ENCODE measurements at regions not wholly inside any gene's neighbourhood (a gene's known extent, or its start where the extent isn't known, plus 50 kb on each side); places are given as distances from the start of the nearest gene placed in this dataset.

- Histone ChIP-seq H3K27me3 (ENCODE audit: control insufficient read depth, insufficient read depth, low read length) (no peaks in the 10 kb centered on the region), H3K36me3 (ENCODE audit: control insufficient read depth, insufficient read depth, low read length) (no peaks in the 10 kb centered on the region), H3K4me3 (ENCODE audit: low read depth, low read length) (no peak overlapping the region)
- no peak for DNase-seq (ENCODE audit: low read depth)
- TF ChIP-seq CTCF (IDR thresholded peaks at IDR 0.05; ENCODE audit: insufficient read depth, low read length, poor library complexity, severe bottlenecking) = no peak
Measured at GRCh38 chr13:53266757-53267156, 238.1 kb downstream of the OLFM4 start.

GRCh38 chr13:53269634-53270033 is 241.0 kb downstream of the OLFM4 start:
- Histone ChIP-seq H3K36me3 (ENCODE audit: control insufficient read depth, insufficient read depth, low read length) (no peaks in the 10 kb centered on the region), H3K27me3 (ENCODE audit: control insufficient read depth, insufficient read depth, low read length) (no peaks in the 10 kb centered on the region), H3K4me3 (ENCODE audit: low read depth, low read length) (no peak overlapping the region)
- no peak for TF ChIP-seq CTCF (IDR thresholded peaks at IDR 0.05; ENCODE audit: insufficient read depth, low read length, poor library complexity, severe bottlenecking)
- no peak for DNase-seq (ENCODE audit: low read depth)

GRCh38 chr13:53272873-53273272 is 244.3 kb downstream of the OLFM4 start:
- H3K36me3 ChIP-seq (ENCODE audit: control insufficient read depth, insufficient read depth, low read length) = no peaks in the 10 kb centered on the region
- no peak for TF ChIP-seq CTCF (IDR thresholded peaks at IDR 0.05; ENCODE audit: insufficient read depth, low read length, poor library complexity, severe bottlenecking)
- H3K4me3 ChIP-seq (ENCODE audit: low read depth, low read length) = no peak overlapping the region
- no peaks in the 10 kb centered on the region for H3K27me3 ChIP-seq (ENCODE audit: control insufficient read depth, insufficient read depth, low read length)
- DNase-seq (ENCODE audit: low read depth) = no peak

DNA sequence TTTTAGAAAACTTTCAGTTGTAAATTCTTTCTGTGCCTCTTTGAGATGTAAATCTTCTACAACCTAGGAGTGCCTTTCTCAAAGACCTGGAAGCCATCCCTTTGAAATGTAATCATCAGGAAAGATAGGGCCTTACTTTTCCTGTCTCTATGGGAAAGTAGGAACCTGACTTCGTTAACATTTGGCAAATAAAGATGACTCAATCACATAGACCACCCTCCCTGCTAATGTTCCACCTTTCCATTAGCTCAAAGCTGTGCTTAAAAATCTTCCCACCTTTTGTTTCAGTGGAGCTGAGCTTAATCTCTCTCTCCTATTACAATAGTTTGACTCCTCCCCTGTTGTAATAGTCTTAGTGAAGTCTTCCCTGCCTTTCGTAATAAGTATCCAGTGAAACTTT is 247.7 kb downstream of the OLFM4 start:
- DNase-seq (ENCODE audit: low read depth) = no peak
- Histone ChIP-seq H3K4me3 (ENCODE audit: low read depth, low read length) (no peak overlapping the region), H3K27me3 (ENCODE audit: control insufficient read depth, insufficient read depth, low read length) (no peaks in the 10 kb centered on the region), H3K36me3 (ENCODE audit: control insufficient read depth, insufficient read depth, low read length) (no peaks in the 10 kb centered on the region)
- no peak for TF ChIP-seq CTCF (IDR thresholded peaks at IDR 0.05; ENCODE audit: insufficient read depth, low read length, poor library complexity, severe bottlenecking)

GRCh38 chr13:53281677-53282076 is 253.1 kb downstream of the OLFM4 start:
- Histone ChIP-seq H3K27me3 (ENCODE audit: control insufficient read depth, insufficient read depth, low read length) (no peaks in the 10 kb centered on the region), H3K4me3 (ENCODE audit: low read depth, low read length) (no peak overlapping the region), H3K36me3 (ENCODE audit: control insufficient read depth, insufficient read depth, low read length) (no peaks in the 10 kb centered on the region)
- no peak for TF ChIP-seq CTCF (IDR thresholded peaks at IDR 0.05; ENCODE audit: insufficient read depth, low read length, poor library complexity, severe bottlenecking)
- no peak for DNase-seq (ENCODE audit: low read depth)

- DNase-seq (ENCODE audit: low read depth) = no peak
- no peaks in the 10 kb centered on the region for H3K36me3 ChIP-seq (ENCODE audit: control insufficient read depth, insufficient read depth, low read length)
- no peaks in the 10 kb centered on the region for H3K27me3 ChIP-seq (ENCODE audit: control insufficient read depth, insufficient read depth, low read length)
- no peak for TF ChIP-seq CTCF (IDR thresholded peaks at IDR 0.05; ENCODE audit: insufficient read depth, low read length, poor library complexity, severe bottlenecking)
- H3K4me3 ChIP-seq (ENCODE audit: low read depth, low read length) = no peak overlapping the region
Measured at GRCh38 chr13:53285896-53286430, 257.4 kb downstream of the OLFM4 start.
